Tibial nerve (tissue), 4 donors: ENCODE measurements at regions not wholly inside any gene's neighbourhood (a gene's known extent, or its start where the extent isn't known, plus 50 kb on each side); places are given as distances from the start of the nearest gene placed in this dataset.

Experiments
- EP300 ChIP-seq, 2 donors: sonication (generic); formaldehyde crosslinking; IDR thresholded peaks; one replicate each; pipeline ENCODE4 v1.6.1; 2017; ENCODE audit warnings: antibody characterized with exemption in 2 of 2, mild to moderate bottlenecking in 1 of 2
- POLR2A ChIP-seq, 2 donors: fragments of 450-650 bp; IDR thresholded peaks; one replicate each; pipeline ENCODE4 v1.6.1; 2017; ENCODE audit warnings: antibody characterized with exemption in 2 of 2, mild to moderate bottlenecking in 2 of 2, moderate library complexity in 2 of 2
- TF ChIP-seq, protein P1 (sequence below), 5 experiments: fragments of 200-600 bp in 3 of 5; fragments of 450-650 bp in 2 of 5; sonication (generic) in 3 of 5; IDR thresholded peaks; one replicate each; pipeline ENCODE4 v1.5.1; 2016 to 2019; ENCODE audit warnings: antibody characterized with exemption in 5 of 5, mild to moderate bottlenecking in 3 of 5, moderate library complexity in 2 of 5

DNA sequence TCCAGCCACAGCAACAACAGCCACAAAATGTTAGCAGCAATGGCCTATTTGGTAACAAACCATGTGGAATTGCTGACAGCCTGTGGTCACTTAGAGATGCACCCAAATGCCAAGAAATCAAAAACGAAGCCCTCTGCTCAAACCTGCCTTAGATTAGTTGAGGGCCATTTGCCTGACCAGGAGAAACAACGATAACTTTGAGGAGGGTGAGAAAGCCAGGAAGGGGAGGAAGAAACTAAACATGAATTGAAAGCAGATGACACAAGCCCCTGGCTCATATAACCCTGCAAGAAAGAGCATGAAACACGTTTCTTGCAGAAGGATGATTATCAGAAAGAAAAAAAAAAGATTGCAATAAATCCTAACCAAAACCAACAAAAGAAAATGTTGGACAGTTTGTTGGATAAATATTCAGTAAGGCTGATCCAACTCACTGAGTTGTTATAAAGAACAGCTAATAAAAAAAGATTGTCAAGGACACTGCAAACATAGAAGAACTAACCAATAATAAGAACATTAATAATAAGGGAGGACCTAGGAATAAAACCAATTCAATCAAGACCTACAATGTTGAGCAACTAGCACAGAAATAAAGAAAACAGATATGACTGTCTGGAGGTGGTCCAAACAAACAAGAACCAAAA lies 140.5 kb upstream of the SLC30A5 start:
- TF ChIP-seq, protein P1, sequence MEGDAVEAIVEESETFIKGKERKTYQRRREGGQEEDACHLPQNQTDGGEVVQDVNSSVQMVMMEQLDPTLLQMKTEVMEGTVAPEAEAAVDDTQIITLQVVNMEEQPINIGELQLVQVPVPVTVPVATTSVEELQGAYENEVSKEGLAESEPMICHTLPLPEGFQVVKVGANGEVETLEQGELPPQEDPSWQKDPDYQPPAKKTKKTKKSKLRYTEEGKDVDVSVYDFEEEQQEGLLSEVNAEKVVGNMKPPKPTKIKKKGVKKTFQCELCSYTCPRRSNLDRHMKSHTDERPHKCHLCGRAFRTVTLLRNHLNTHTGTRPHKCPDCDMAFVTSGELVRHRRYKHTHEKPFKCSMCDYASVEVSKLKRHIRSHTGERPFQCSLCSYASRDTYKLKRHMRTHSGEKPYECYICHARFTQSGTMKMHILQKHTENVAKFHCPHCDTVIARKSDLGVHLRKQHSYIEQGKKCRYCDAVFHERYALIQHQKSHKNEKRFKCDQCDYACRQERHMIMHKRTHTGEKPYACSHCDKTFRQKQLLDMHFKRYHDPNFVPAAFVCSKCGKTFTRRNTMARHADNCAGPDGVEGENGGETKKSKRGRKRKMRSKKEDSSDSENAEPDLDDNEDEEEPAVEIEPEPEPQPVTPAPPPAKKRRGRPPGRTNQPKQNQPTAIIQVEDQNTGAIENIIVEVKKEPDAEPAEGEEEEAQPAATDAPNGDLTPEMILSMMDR (IDR thresholded peaks at IDR 0.05): no peak
- no peak for TF ChIP-seq POLR2A (IDR thresholded peaks at IDR 0.05)
- TF ChIP-seq EP300 (IDR thresholded peaks at IDR 0.05): no peak
